Endometrium (tissue), 2 donors: ENCODE measurements at regions not wholly inside any gene's neighbourhood (a gene's known extent, or its start where the extent isn't known, plus 50 kb on each side); places are given as distances from the start of the nearest gene placed in this dataset.

Experiments
- FAIRE-seq: peaks from 2 replicates; lab custom pipeline; 2012; peaks lifted over from hg19 to GRCh38; lab: Jason Lieb, UNC
- donor health status: control.
- donor health status: control.

DNA sequence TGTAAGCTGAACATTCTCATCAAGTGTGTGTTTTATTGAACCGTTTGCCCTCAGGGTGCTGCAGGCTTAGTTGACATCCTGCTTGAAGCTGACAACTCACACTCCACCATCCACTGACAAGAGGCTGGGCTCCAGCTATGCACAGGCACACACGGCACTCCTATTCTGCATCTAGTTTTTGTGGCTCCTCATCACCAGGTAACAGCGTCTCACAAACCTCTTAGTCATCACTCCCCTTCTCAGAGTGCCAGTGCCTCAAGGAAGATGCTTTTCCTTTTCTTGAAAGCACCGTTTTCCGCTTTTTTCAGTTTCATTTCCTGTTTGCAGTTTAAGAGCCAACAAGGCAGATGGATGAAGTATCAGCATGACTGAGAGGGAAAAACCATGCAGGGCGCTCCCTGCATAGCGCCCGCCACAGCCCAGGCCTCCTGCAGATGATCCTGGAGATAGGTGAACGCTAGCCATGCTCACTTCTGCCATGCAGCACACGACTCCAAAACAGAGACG is 491.2 kb downstream of the COG6 start:
- FAIRE-seq: no peak

- no peak for FAIRE-seq
Measured at GRCh38 chr13:40148101-40148500, 492.6 kb downstream of the COG6 start.

GRCh38 chr13:40148742-40149141 is 493.3 kb downstream of the COG6 start:
- FAIRE-seq: no peak

GRCh38 chr13:40149611-40150274 is 494.3 kb downstream of the COG6 start:
- FAIRE-seq: peak; percentile 81

- FAIRE-seq: no peak
Measured at GRCh38 chr13:40151673-40152072, 496.2 kb downstream of the COG6 start.

GRCh38 chr13:40152145-40152544 is 496.7 kb downstream of the COG6 start:
- no peak for FAIRE-seq

DNA sequence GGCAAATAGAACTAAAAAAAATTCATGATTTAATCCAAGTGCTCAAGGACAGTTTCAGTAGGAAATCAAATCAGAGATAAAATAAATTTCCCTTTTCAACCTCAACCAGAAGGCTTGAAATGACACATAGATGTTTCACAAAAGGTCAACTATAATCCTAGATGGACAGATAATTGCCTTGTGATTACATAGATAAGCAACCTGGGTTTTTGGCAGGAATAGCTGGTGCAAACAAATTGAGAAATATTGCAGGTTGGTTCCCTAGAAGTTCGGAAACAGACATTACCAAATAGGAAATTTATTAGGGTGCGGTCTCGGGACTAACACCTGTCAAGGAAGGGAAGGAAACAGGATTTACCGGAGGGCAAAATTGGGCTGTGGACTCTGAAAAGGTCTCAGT is 497.5 kb downstream of the COG6 start:
- no peak for FAIRE-seq

- FAIRE-seq: no peak
Measured at GRCh38 chr13:40153516-40153915, 498.1 kb downstream of the COG6 start.

DNA sequence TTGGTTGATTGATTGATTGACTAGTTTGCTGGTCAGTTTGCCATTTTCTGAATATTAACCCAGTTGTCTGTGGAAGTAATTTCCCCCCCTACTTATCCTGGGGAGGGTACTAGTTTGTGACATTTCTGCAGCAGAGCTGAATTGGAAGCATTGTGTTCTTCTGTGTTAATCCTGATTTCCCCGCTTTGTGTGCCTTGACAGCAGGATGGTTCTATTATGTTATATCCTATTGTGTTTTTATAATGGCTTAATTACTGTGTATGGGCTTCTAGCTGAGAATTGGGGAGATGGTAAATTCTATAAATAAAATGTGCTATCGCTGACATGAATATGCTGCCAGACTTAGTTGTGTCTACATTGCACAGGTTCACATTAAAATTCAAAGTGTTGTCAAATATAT is 499.7 kb downstream of the COG6 start:
- no peak for FAIRE-seq

DNA sequence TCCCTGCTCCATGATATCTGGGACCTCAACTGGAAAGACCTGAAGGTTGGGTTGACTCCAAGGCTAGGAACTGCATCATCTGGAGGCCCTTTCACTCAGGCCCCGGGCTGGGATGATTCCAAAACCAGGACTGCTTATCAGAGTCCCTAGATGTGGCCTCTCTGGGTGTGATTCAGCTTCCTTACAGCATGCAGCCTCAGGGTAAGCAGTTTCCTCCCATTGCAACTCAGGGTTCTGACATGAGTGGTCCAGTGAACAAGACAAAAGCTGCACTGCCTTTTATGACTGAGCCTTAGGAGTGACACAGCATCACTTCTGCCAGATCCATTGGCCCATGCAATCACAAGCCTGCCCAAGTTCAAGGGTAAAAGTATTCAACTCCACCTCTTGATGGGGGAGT is 502.8 kb downstream of the COG6 start:
- FAIRE-seq: no peak

DNA sequence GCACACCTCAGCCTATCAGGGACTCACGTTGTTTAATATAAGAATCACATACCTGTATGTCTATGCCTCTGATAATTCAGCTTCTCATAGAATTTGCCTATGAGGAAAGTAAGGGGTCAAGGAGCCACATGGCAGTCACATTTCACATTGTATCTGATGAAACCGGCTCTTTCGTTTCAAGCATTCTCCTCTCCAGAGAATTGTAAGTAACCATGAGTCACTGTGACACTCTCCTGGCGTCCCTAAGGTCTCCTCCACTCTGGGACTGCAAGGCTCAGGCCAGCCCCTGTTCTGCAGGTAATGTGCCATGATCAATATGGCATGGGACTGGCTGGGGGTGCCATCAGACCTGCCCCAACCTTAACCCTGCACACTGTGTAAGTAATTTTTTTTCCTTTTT is 503.3 kb downstream of the COG6 start:
- no peak for FAIRE-seq

DNA sequence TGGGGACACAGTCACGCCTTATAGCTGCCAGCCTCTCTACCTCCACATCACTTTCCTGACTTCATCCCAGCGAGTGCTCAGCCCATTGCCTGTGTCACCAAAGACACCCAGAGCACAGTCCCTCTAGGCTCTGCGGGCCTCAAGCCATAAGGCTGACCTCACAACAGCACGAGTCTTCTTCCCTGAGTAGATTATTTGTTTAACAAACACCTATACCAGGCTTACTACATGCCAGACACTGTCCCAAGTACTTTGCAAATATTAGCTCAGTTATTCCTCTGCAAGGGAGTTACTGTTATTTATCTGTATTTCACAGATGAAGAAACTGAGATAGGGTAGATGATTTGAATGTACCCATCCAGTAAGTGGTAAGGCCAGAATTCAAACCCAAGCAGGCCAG is 504.3 kb downstream of the COG6 start:
- no peak for FAIRE-seq

GRCh38 chr13:40160618-40161350 is 505.3 kb downstream of the COG6 start:
- FAIRE-seq: no peak

- no peak for FAIRE-seq
Measured at GRCh38 chr13:40161351-40161810, 505.1 kb downstream of the FOXO1 start.

DNA sequence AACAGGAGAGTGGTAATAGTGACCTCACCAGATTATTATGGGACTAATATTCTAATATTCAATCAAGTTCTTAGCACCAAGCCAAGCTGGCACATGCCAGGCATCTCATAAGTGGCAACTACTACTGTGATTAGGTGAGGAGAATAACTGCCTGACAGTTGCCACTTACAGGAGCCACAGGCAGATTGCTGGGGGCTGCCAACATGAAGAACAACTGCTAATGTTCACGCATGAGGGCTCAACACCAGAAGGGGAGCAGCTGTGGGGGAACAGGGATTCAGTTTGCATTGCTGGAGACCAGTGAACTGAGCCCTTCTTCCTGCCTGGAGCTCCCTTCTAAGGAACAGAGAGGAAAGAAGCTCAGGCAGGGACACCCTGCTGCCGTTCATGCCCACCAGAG is 504.5 kb downstream of the FOXO1 start:
- FAIRE-seq: no peak

GRCh38 chr13:40163066-40164000 is 503.1 kb downstream of the FOXO1 start:
- FAIRE-seq: no peak

DNA sequence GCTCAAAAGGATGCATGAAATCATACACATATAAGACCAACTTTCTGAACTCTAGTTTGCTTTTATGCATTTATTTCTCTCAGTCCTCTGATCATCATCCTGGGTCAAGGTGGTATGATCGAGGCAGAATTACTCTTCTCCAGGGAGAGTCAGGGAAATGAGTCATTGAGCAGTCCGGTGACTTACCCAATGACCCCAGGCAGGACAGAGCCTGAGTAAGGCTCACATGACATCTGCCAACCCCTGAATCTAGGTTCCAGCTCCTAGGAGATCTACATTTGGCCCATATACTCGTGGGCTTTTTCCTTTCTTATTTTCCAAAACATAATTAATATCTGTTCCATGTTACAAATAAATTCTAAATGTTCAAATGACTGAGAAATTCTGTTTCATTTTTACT is 502.3 kb downstream of the FOXO1 start:
- no peak for FAIRE-seq

DNA sequence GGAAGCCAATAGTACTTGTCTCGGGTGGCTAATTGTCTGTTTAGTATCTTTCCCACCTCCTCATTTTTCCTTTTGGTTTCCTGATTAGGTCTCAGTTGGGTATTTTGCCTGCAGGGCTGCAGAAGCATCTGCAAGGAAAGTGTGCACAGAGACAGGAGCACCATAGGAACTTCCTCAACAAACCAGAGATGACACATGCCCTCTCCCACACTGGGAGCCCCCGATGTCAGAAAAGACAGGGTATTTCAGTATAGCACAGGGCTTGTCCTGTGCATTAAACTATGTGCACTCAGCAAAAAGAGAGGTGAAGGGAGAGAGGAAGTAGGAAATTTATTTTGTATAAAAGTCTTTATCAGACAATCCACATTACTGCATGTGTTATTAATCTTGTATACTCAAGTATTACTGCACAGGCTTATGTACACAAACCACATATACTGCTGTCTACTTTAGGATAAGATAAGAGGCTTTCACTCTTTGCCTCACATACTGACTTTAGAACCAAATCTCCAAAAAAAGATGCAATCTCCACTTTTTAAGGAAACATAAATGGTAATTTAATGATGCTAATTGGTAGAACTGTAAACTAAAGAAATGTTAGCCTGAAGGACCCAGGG is 501.0 kb downstream of the FOXO1 start:
- no peak for FAIRE-seq

DNA sequence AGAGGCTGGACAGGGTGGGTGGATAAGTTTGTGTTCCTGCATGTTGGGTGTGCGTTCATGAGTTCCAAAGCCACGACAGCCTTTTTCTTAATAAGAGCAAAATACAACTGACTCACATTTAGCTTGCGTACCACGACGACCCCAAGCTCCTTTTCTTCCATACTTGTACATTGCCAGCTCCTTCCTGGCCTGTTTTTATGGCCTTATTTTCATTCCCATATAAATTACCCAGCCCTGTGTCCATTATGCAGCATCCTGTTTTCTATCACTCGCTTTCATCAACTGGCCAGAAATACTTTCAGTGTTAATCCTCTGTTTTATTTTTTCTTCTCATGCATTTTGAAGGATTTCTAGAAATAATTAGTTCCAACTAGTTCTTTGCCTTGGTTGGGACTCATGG is 499.1 kb downstream of the FOXO1 start:
- peak; percentile 78 for FAIRE-seq

DNA sequence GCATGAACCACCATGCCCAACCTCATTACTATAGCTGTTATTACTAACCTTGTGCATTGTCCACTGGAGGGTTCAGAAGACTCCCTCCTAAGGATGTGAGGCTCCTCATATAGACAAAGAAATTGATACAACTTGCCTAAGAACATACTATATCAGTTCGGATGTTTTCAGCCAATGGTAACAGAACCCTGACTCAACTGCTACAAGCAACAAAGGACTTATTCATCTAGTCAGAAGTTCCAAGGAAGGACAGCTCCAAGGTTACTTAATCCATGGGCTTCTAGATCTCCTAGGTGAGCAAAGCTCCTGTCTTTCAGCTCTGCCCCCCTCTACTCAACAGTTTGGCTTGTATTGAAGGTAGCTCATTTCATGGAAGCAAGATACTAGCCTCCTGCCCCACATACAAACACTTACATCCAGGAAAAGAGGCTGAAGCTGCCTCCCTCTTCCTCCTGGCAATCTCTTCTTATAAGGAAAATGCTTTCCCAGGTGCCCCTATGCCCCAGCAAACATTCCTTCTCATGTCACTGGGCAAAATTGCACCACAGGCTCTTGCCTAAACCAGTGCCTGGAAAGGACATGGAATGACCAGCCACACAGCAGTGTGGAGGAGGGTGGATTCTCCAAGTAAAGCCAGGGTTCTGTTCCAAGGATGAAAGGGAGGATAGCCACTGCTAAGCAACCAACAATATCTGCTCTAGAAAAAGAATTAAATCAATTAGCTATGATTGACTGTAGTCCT is 497.8 kb downstream of the FOXO1 start:
- FAIRE-seq: no peak

DNA sequence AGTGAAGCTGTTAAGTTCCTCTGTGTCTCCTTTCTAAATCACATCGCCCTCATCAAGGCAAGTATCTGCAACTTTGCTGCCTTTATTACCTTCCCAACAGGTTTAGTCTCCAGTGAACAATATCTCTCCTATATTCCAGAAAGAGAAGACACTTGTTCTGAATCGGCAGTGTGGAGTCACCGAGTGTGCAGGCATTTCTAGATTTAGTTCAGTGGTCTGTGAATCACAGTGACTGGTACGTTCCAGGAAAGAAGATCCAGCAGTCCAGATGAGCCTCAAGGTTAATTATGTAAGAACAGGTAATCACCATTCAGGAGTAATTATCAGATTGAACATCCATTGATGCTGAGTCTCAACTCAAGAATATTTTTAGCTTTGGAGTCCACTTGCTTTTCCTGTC is 497.0 kb downstream of the FOXO1 start:
- no peak for FAIRE-seq
